SH-SY5Y (cell line): ENCODE measurements at regions not wholly inside any gene's neighbourhood (a gene's known extent, or its start where the extent isn't known, plus 50 kb on each side); places are given as distances from the start of the nearest gene placed in this dataset.

Experiments used
- GATA2 ChIP-seq: IDR thresholded peaks from 2 replicates; pipeline ENCODE4 v1.6.1; 2011; ENCODE audit warnings: mild to moderate bottlenecking, low read depth, low read length
- GATA3 ChIP-seq: IDR thresholded peaks from 2 replicates; pipeline ENCODE4 v1.6.1; 2011; ENCODE audit warnings: low read depth, mild to moderate bottlenecking, low read length, moderate library complexity

- TF ChIP-seq GATA3 (no peak), GATA2 (no peak)
Observed at GRCh38 chr4:96874657-96875056, 1034.8 kb downstream of the PDHA2 start.
